Upper lobe of right lung (tissue), 1 donor: ENCODE measurements at regions not wholly inside any gene's neighbourhood (a gene's known extent, or its start where the extent isn't known, plus 50 kb on each side); places are given as distances from the start of the nearest gene placed in this dataset.

Experiments used
- ATAC-seq: fragments of 200-7000 bp; cut with Tn5 transposase; one replicate; pipeline ENCODE4 v1.9.1; 2020; ENCODE audit warnings: mild to moderate bottlenecking, moderate library complexity
- DNase-seq: peaks from one replicate; pipeline ENCODE4 v3.0.0-alpha.2; 2020
- H3K27ac ChIP-seq: fragments of 200-600 bp; one replicate; pipeline ENCODE4 v1.8.0; 2022
- H3K27me3 ChIP-seq: fragments of 200-600 bp; one replicate; pipeline ENCODE4 v1.8.0; 2022; ENCODE audit warnings: mild to moderate bottlenecking
- H3K36me3 ChIP-seq: fragments of 200-600 bp; one replicate; pipeline ENCODE4 v1.8.0; 2022
- H3K4me1 ChIP-seq: fragments of 200-600 bp; one replicate; pipeline ENCODE4 v1.8.0; 2022
- H3K4me3 ChIP-seq: fragments of 200-600 bp; one replicate; pipeline ENCODE4 v1.8.0; 2022; ENCODE audit warnings: mild to moderate bottlenecking
- H3K9me3 ChIP-seq: fragments of 200-600 bp; one replicate; pipeline ENCODE4 v1.8.0; 2022
- intact Hi-C: fragments of 100-400 bp; cut with DNase I; formaldehyde crosslinking; loops from one replicate; pipeline ENCODE4 v1.11.0; 2022
- TF ChIP-seq, protein P1 (sequence below): fragments of 200-600 bp; IDR thresholded peaks from one replicate; pipeline ENCODE4 v1.8.0; 2022; ENCODE audit warnings: antibody characterized with exemption
- donor health status: DM: no; HTN: yes; CAD: no; lungs with severe emphysema.

DNA sequence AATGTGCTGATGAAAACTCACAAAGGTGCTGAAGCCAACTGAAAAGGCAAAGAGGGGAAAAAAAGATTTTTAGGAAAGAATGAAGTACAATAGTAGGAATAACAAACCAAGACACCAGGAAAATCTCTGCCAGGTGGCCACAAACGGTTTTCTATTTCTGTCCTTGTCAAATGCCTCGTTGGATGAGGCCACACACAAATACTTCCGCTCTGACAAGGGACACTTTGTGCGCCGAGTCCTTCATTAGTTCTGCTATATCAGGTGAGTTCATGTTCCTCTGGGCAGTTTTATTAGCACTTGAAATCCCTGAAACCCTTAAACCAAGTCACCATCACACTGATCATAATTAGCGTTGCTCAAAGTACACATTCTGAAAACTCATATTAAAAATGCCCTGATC is 373.1 kb downstream of the VPS13C start:
- H3K9me3 ChIP-seq = no peaks in the 10 kb centered on the region
- H3K27ac ChIP-seq = no peak overlapping the region
- H3K4me3 ChIP-seq = no peak overlapping the region
- no peaks in the 10 kb centered on the region for H3K4me1 ChIP-seq
- TF ChIP-seq, protein P1, sequence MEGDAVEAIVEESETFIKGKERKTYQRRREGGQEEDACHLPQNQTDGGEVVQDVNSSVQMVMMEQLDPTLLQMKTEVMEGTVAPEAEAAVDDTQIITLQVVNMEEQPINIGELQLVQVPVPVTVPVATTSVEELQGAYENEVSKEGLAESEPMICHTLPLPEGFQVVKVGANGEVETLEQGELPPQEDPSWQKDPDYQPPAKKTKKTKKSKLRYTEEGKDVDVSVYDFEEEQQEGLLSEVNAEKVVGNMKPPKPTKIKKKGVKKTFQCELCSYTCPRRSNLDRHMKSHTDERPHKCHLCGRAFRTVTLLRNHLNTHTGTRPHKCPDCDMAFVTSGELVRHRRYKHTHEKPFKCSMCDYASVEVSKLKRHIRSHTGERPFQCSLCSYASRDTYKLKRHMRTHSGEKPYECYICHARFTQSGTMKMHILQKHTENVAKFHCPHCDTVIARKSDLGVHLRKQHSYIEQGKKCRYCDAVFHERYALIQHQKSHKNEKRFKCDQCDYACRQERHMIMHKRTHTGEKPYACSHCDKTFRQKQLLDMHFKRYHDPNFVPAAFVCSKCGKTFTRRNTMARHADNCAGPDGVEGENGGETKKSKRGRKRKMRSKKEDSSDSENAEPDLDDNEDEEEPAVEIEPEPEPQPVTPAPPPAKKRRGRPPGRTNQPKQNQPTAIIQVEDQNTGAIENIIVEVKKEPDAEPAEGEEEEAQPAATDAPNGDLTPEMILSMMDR = no peak
- no peak for DNase-seq
- H3K27me3 ChIP-seq = no peaks in the 10 kb centered on the region
- H3K36me3 ChIP-seq = no peaks in the 10 kb centered on the region
- intact Hi-C loops = no loop called here
- ATAC-seq = no peak

DNA sequence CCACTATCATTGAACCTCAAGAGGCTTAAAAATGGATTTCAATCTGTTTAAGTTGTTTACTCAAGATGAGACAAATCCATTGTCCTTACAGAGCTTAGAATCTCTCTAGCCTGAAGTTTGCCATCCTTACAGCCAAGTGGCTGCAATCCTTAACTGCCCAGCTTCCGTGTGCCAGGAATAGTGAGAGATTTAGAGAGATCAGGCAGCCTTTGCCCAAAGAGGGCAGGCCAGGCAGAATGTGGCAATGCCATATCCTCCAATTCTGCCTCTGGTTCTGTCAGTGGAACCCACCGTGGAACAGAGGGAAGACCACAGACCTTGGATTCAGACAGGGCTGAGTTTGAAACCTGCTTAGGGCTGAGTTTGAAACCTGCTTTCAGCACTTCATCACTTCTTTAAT is 374.3 kb downstream of the VPS13C start:
- intact Hi-C loops = no loop called here
- Histone ChIP-seq H3K27ac (no peak overlapping the region), H3K27me3 (no peaks in the 10 kb centered on the region), H3K4me3 (no peak overlapping the region), H3K9me3 (no peaks in the 10 kb centered on the region), H3K4me1 (no peaks in the 10 kb centered on the region), H3K36me3 (no peaks in the 10 kb centered on the region)
- TF ChIP-seq, protein P1 = no peak
- ATAC-seq (no peak), DNase-seq (no peak)

DNA sequence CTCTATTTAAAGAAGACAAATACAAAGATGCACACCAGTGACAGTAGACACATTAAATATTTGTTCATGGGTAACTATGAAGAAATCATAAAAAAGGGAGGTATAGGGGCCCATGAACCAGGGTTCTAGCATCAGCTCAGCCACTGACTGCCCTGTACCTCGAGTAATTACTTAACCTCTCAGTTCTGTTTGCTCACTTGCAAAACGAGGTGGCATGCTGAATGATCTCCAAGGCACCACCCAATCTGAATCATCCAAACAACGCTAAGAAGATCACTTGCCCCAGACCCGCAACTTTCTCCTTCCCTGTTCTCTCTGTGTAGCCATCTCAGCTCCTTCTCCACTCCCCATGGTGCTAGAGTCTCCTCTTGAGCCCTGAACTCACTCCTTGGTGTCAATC is 374.7 kb downstream of the VPS13C start:
- Histone ChIP-seq H3K27ac (no peak overlapping the region), H3K4me1 (no peaks in the 10 kb centered on the region), H3K4me3 (no peak overlapping the region), H3K36me3 (no peaks in the 10 kb centered on the region), H3K27me3 (no peaks in the 10 kb centered on the region), H3K9me3 (no peaks in the 10 kb centered on the region)
- DNase-seq (no peak), ATAC-seq (no peak)
- TF ChIP-seq, protein P1 = no peak
- intact Hi-C loops = no loop called here

DNA sequence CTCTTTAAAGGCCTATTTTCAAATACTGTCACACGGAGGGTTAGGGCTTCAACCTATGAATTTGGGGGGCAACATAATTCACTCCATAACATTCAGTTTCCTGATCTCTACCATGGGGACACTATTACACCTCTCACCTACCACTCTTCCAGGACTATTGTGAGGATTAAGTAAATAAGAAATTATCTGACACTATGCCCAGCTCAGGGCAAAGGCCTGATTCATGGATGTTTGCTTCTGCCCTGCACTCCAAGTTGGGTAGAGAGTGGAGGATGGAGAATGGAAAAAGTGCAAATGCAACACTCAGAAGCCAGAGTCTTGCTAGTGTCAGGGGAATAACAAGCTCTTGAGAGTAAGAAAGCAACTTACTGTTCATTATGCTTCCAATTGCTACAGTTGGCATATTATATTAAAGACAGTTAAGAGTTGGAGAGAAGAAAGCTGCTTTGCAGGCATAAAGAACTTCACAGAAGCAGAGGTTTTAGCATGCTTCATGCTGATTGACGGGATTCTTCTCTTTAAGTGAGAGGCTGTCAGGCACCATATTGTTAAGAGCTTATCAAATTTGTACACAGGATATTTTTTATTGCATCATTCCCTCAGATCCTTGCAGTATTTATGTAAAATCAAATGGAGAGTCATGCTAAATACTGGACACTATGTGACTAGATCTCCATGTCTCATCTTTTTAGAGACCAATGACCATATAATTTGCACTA is 375.3 kb downstream of the VPS13C start:
- no peaks in the 10 kb centered on the region for H3K36me3 ChIP-seq
- intact Hi-C loops = no loop called here
- H3K27ac ChIP-seq = no peak overlapping the region
- DNase-seq = no peak
- ATAC-seq = no peak
- H3K27me3 ChIP-seq = no peaks in the 10 kb centered on the region
- TF ChIP-seq, protein P1 = no peak
- H3K4me3 ChIP-seq = no peak overlapping the region
- H3K9me3 ChIP-seq = no peaks in the 10 kb centered on the region
- no peaks in the 10 kb centered on the region for H3K4me1 ChIP-seq

DNA sequence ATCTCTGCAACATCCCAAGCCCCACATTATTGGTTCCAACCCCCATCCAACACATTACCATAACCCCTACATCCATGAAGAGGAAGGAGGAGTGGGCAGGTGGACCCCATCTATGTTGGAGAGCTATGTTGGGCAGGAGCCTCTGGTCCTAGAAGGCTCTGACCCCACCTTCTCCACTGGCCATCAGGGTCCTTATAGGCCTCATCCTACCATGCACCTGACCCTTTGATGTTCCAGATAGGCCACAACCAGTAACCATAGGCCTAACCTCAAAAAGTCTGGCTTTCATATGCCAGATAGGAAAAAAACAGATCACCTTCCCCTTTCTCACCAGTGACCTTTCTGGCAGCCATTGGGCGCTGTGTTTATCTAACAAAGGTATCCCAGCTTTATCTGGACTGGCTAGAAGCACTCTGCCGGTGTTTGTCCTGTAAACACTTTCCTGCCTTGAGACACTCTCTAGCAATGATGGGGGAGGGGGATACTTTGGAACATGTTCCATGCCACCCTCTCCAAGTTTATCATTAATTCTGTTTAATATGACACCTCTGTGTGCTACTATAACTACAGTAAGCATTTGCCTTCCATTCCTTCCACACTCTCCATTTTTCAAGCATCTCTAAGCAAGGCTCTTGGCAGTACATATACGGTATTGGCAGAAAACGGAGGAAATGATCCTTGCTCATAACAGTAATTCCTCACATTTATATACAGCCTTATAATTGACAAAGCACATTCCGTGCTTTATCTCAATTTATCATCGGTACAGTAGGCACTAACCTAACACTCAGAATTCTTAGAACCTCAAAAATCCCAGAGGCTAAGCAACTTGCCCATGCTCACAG is 377.1 kb downstream of the VPS13C start:
- H3K27me3 ChIP-seq = no peaks in the 10 kb centered on the region
- no peaks in the 10 kb centered on the region for H3K9me3 ChIP-seq
- no peak overlapping the region for H3K4me3 ChIP-seq
- DNase-seq (no peak), ATAC-seq (peak; percentile 86)
- TF ChIP-seq, protein P1 = no peak
- intact Hi-C loops = no loop called here
- H3K36me3 ChIP-seq = no peaks in the 10 kb centered on the region
- no peaks in the 10 kb centered on the region for H3K4me1 ChIP-seq
- no peak overlapping the region for H3K27ac ChIP-seq
